HG02884 (cell line): ENCODE measurements at regions not wholly inside any gene's neighbourhood (a gene's known extent, or its start where the extent isn't known, plus 50 kb on each side); places are given as distances from the start of the nearest gene placed in this dataset.
"Not testable (repeated sequence)": the region's sequence is repeated elsewhere in the genome, so short reads cannot be mapped to it uniquely, and the experiment has no call there.

ENCODE experiments used
- ATAC-seq: cut with Tn5 transposase; IDR thresholded peaks from one replicate; pipeline ENCODE4 v1.9.1; 2021; ENCODE audit warnings: mild to moderate bottlenecking, moderate library complexity; ENCODE audit not compliant: unreplicated experiment

- ATAC-seq: no peak
Observed at GRCh38 chr9:124164811-124165210, 92.9 kb upstream of the NEK6 start.

GRCh38 chr9:124174433-124174832 is 83.3 kb upstream of the NEK6 start:
- no peak for ATAC-seq

- not testable (repeated sequence) for ATAC-seq
Observed at GRCh38 chr9:124177522-124177921, 80.2 kb upstream of the NEK6 start.

- no peak for ATAC-seq
Observed at GRCh38 chr9:124179196-124180071, 78.3 kb upstream of the NEK6 start.

- no peak for ATAC-seq
Observed at GRCh38 chr9:124180557-124180956, 77.2 kb upstream of the NEK6 start.

GRCh38 chr9:124182741-124183140 is 75.0 kb upstream of the NEK6 start:
- no peak for ATAC-seq

- no peak for ATAC-seq
Observed at GRCh38 chr9:124183772-124184171, 74.0 kb upstream of the NEK6 start.

GRCh38 chr9:124185413-124185812 is 72.3 kb upstream of the NEK6 start:
- no peak for ATAC-seq

- no peak for ATAC-seq
Observed at GRCh38 chr9:124187311-124187710, 70.4 kb upstream of the NEK6 start.

GRCh38 chr9:124188331-124189110 is 69.2 kb upstream of the NEK6 start:
- ATAC-seq: no peak

GRCh38 chr9:124190761-124191160 is 67.0 kb upstream of the NEK6 start:
- no peak for ATAC-seq

- ATAC-seq: no peak
Observed at GRCh38 chr9:124191691-124192395, 65.9 kb upstream of the NEK6 start.

- ATAC-seq: no peak
Observed at GRCh38 chr9:124196814-124197176, 61.0 kb upstream of the NEK6 start.

- ATAC-seq: peak; percentile 51
Observed at GRCh38 chr9:124197177-124198095, 60.3 kb upstream of the NEK6 start.

GRCh38 chr9:124198331-124198730 is 59.4 kb upstream of the NEK6 start:
- no peak for ATAC-seq

- ATAC-seq: no peak
Observed at GRCh38 chr9:124198948-124199347, 58.8 kb upstream of the NEK6 start.

GRCh38 chr9:124199474-124199873 is 58.3 kb upstream of the NEK6 start:
- no peak for ATAC-seq

- peak; percentile 63 for ATAC-seq
Observed at GRCh38 chr9:124202447-124202971, 55.2 kb upstream of the NEK6 start.

- ATAC-seq: no peak
Observed at GRCh38 chr9:124205686-124206352, 51.9 kb upstream of the NEK6 start.

- ATAC-seq: no peak
Observed at GRCh38 chr9:124206391-124206790, 51.4 kb upstream of the NEK6 start.
